AG04450 (cell line): ENCODE measurements at regions not wholly inside any gene's neighbourhood (a gene's known extent, or its start where the extent isn't known, plus 50 kb on each side); places are given as distances from the start of the nearest gene placed in this dataset.

Experiments
- CTCF ChIA-PET: fragments of 300-600, 350-600 bp; formaldehyde crosslinking; extraction: SDS; loops from one replicate; lab custom pipeline; 2022; ENCODE audit warnings: antibody characterized with exemption, inconsistent platforms; lab: Charles Lee
- POLR2A ChIA-PET: fragments of 350-600 bp; formaldehyde crosslinking; extraction: SDS; loops from one replicate; lab custom pipeline; 2021; ENCODE audit warnings: antibody characterized with exemption, inconsistent platforms; lab: Yijun Ruan, JAX
- DNase-seq: peaks from one replicate; pipeline ENCODE4 v3.0.0-alpha.2; 2011; ENCODE audit warnings: low read depth, low spot score
- H3K27ac ChIP-seq: one replicate; pipeline ENCODE4 v1.5.1; 2012; ENCODE audit warnings: low read depth, low read length, control low read depth
- H3K27me3 ChIP-seq: one replicate; pipeline ENCODE4 v1.6.0; 2012; ENCODE audit warnings: low read length; ENCODE audit not compliant: control insufficient read depth, insufficient read depth
- H3K4me3 ChIP-seq: 2 replicates; pipeline ENCODE4 v1.5.1; 2011; ENCODE audit warnings: mild to moderate bottlenecking, low read depth, low read length, control low read depth
- H3K9me3 ChIP-seq: 2 replicates; pipeline ENCODE4 v1.5.1; 2012; ENCODE audit warnings: low read length; ENCODE audit not compliant: control insufficient read depth, insufficient read depth
- CTCF ChIP-seq: IDR thresholded peaks from 2 replicates; pipeline ENCODE4 v1.5.1; 2011; ENCODE audit warnings: low read depth, low read length, control low read depth, inconsistent platforms

GRCh38 chr1:221855156-221855555, 113.3 kb upstream of the DUSP10 start:
- no peak for DNase-seq
- H3K9me3 ChIP-seq: no peaks in the 10 kb centered on the region
- ChIA-PET CTCF (no interaction called here), POLR2A (no interaction called here)
- no peak for TF ChIP-seq CTCF
- no peak overlapping the region for H3K4me3 ChIP-seq
- no peaks in the 10 kb centered on the region for H3K27me3 ChIP-seq
- H3K27ac ChIP-seq: no peak overlapping the region

GRCh38 chr1:221851336-221851735, 109.4 kb upstream of the DUSP10 start:
- no peak overlapping the region for H3K4me3 ChIP-seq
- TF ChIP-seq CTCF: no peak
- no peaks in the 10 kb centered on the region for H3K27me3 ChIP-seq
- CTCF ChIA-PET: interaction anchor here (0.7 kb wide), 1 partner anchor 11 kb away, joined by 3 read pairs; no protein-coding TSS in a partner anchor
- H3K27ac ChIP-seq: no peak overlapping the region
- H3K9me3 ChIP-seq: no peaks in the 10 kb centered on the region
- POLR2A ChIA-PET: no interaction called here
- DNase-seq: no peak

GRCh38 chr1:221850470-221851187, 108.7 kb upstream of the DUSP10 start:
- no peaks in the 10 kb centered on the region for H3K9me3 ChIP-seq
- CTCF ChIA-PET: interaction anchor here (0.6 to 0.7 kb wide), 2 partner anchors 12 to 1978 kb away, joined by 3 read pairs; no protein-coding TSS in a partner anchor
- H3K27me3 ChIP-seq: no peaks in the 10 kb centered on the region
- no peak overlapping the region for H3K27ac ChIP-seq
- TF ChIP-seq CTCF: no peak
- DNase-seq: no peak
- POLR2A ChIA-PET: no interaction called here
- no peak overlapping the region for H3K4me3 ChIP-seq

- no peak overlapping the region for H3K4me3 ChIP-seq
- H3K9me3 ChIP-seq: no peaks in the 10 kb centered on the region
- H3K27ac ChIP-seq: no peak overlapping the region
- no peak for DNase-seq
- TF ChIP-seq CTCF: no peak
- ChIA-PET CTCF (no interaction called here), POLR2A (no interaction called here)
- H3K27me3 ChIP-seq: no peaks in the 10 kb centered on the region
These were observed 108.0 kb upstream of the DUSP10 start for GRCh38 chr1:221849897-221850296.

- POLR2A ChIA-PET: no interaction called here
These were observed 107.2 kb upstream of the DUSP10 start for GRCh38 chr1:221849110-221849509.

More at GRCh38 chr1:221849110-221849509, 107.2 kb upstream of the DUSP10 start:
- no peak for DNase-seq
- H3K9me3 ChIP-seq: no peaks in the 10 kb centered on the region
- H3K4me3 ChIP-seq: no peak overlapping the region
- no peak for TF ChIP-seq CTCF
- H3K27me3 ChIP-seq: no peaks in the 10 kb centered on the region
- no peak overlapping the region for H3K27ac ChIP-seq
- CTCF ChIA-PET: no interaction called here
